Muscle layer of colon (tissue), 2 donors: ENCODE measurements at regions not wholly inside any gene's neighbourhood (a gene's known extent, or its start where the extent isn't known, plus 50 kb on each side); places are given as distances from the start of the nearest gene placed in this dataset.
A peak's percentile ranks its signal among the peaks of the same experiment; 100 is the strongest.

Experiments used
- H3K27ac ChIP-seq: one replicate; pipeline ENCODE4 v1.7.0; 2013; ENCODE audit warnings: low read depth, mild to moderate bottlenecking, low read length, moderate library complexity
- H3K27me3 ChIP-seq, 2 donors: one replicate each; pipeline ENCODE4 v1.7.0; 2013; ENCODE audit warnings: low read length in 2 of 2, mild to moderate bottlenecking in 2 of 2; ENCODE audit not compliant: insufficient read depth in 2 of 2, control insufficient read depth in 1 of 2
- H3K36me3 ChIP-seq: one replicate; pipeline ENCODE4 v1.7.0; 2013; ENCODE audit warnings: mild to moderate bottlenecking, low read length; ENCODE audit not compliant: insufficient read depth
- H3K4me1 ChIP-seq: one replicate; pipeline ENCODE4 v1.7.0; 2013; ENCODE audit warnings: mild to moderate bottlenecking, low read length; ENCODE audit not compliant: insufficient read depth
- H3K4me3 ChIP-seq, 2 donors: one replicate each; pipeline ENCODE4 v1.7.0; 2013; ENCODE audit warnings: low read length in 2 of 2, low read depth in 1 of 2, mild to moderate bottlenecking in 1 of 2, moderate library complexity in 1 of 2
- H3K9ac ChIP-seq: one replicate; pipeline ENCODE4 v1.7.0; 2013; ENCODE audit warnings: low read length
- H3K9me3 ChIP-seq: one replicate; pipeline ENCODE4 v1.7.0; 2013; ENCODE audit warnings: mild to moderate bottlenecking, low read length
- donor health status: abdominal sarcoma.
- donor health status: Adenocarcinoma of cecum.

GRCh38 chr1:54483875-54484437 is 64.1 kb upstream of the ACOT11 start:
- Histone ChIP-seq H3K27me3 (no peaks in the 10 kb centered on the region), H3K9me3 (no peaks in the 10 kb centered on the region), H3K27ac (no peak overlapping the region), H3K9ac (no peak overlapping the region), H3K36me3 (no peaks in the 10 kb centered on the region), H3K4me1 (peaks cover 40% of the 10 kb centered on the region), H3K4me3 (no peak overlapping the region)

- H3K27ac ChIP-seq, result no peak overlapping the region
- H3K4me3 ChIP-seq, result no peak overlapping the region
- H3K27me3 ChIP-seq, result no peaks in the 10 kb centered on the region
- H3K36me3 ChIP-seq, result no peaks in the 10 kb centered on the region
- H3K4me1 ChIP-seq, result peaks cover 26% of the 10 kb centered on the region
- H3K9me3 ChIP-seq, result no peaks in the 10 kb centered on the region
- H3K9ac ChIP-seq, result no peak overlapping the region
Observed at GRCh38 chr1:54481201-54481884, 66.7 kb upstream of the ACOT11 start.

GRCh38 chr1:54480525-54480848 is 67.5 kb upstream of the ACOT11 start:
- no peak overlapping the region for H3K4me3 ChIP-seq
- peaks cover 26% of the 10 kb centered on the region for H3K4me1 ChIP-seq
- H3K27me3 ChIP-seq, result no peaks in the 10 kb centered on the region

GRCh38 chr1:54479841-54480524 is 68.0 kb upstream of the ACOT11 start:
- Histone ChIP-seq H3K9me3 (no peaks in the 10 kb centered on the region), H3K36me3 (no peaks in the 10 kb centered on the region), H3K27me3 (no peaks in the 10 kb centered on the region), H3K27ac (no peak overlapping the region), H3K4me3 (no peak overlapping the region), H3K4me1 (peaks cover 26% of the 10 kb centered on the region), H3K9ac (no peak overlapping the region)

More at GRCh38 chr1:54480525-54480848, 67.5 kb upstream of the ACOT11 start:
- no peak overlapping the region for H3K9ac ChIP-seq
- no peaks in the 10 kb centered on the region for H3K9me3 ChIP-seq
- H3K27ac ChIP-seq, result no peak overlapping the region
- H3K36me3 ChIP-seq, result no peaks in the 10 kb centered on the region

- Histone ChIP-seq H3K27me3 (peaks cover 0 to 2% of the 10 kb centered on the region in 2 donors), H3K9ac (no peak overlapping the region), H3K36me3 (no peaks in the 10 kb centered on the region), H3K27ac (no peak overlapping the region), H3K9me3 (no peaks in the 10 kb centered on the region), H3K4me1 (peaks cover 26% of the 10 kb centered on the region), H3K4me3 (no peak overlapping the region)
Observed at GRCh38 chr1:54479251-54479650, 68.8 kb upstream of the ACOT11 start.

- Histone ChIP-seq H3K27ac (no peak overlapping the region), H3K4me3 (no peak overlapping the region), H3K9ac (no peak overlapping the region), H3K9me3 (no peaks in the 10 kb centered on the region), H3K36me3 (no peaks in the 10 kb centered on the region), H3K4me1 (peaks cover 22% of the 10 kb centered on the region), H3K27me3 (peaks cover 0 to 4% of the 10 kb centered on the region in 2 donors)
Observed at GRCh38 chr1:54477153-54477561, 70.9 kb upstream of the ACOT11 start.

- H3K27ac ChIP-seq, result peak overlapping the region; percentile 46
- no peaks in the 10 kb centered on the region for H3K36me3 ChIP-seq
- H3K9me3 ChIP-seq, result no peaks in the 10 kb centered on the region
- peaks cover 0 to 4% of the 10 kb centered on the region in 2 donors for H3K27me3 ChIP-seq
- H3K9ac ChIP-seq, result no peak overlapping the region
- peaks cover 22% of the 10 kb centered on the region for H3K4me1 ChIP-seq
- H3K4me3 ChIP-seq, result no peak overlapping the region
Observed at GRCh38 chr1:54476530-54477109, 70.4 kb upstream of the SSBP3 start.

GRCh38 chr1:54475946-54476516 is 69.8 kb upstream of the SSBP3 start:
- Histone ChIP-seq H3K4me3 (no peak overlapping the region), H3K9ac (no peak overlapping the region), H3K27ac (peak overlapping the region; percentile 92), H3K36me3 (no peaks in the 10 kb centered on the region), H3K4me1 (peaks cover 22% of the 10 kb centered on the region), H3K9me3 (no peaks in the 10 kb centered on the region), H3K27me3 (peaks cover 0 to 4% of the 10 kb centered on the region in 2 donors)

- no peaks in the 10 kb centered on the region for H3K9me3 ChIP-seq
- no peaks in the 10 kb centered on the region for H3K36me3 ChIP-seq
- H3K9ac ChIP-seq, result no peak overlapping the region
- H3K4me1 ChIP-seq, result peaks cover 22% of the 10 kb centered on the region
- H3K4me3 ChIP-seq, result peak overlapping the region; percentile 41 to 54
- peak overlapping the region; percentile 92 for H3K27ac ChIP-seq
- H3K27me3 ChIP-seq, result peaks cover 0 to 4% of the 10 kb centered on the region in 2 donors
Observed at GRCh38 chr1:54475357-54475881, 69.2 kb upstream of the SSBP3 start.

- no peaks in the 10 kb centered on the region for H3K36me3 ChIP-seq
- H3K4me3 ChIP-seq, result peak overlapping the region; percentile 41 to 54
- peak overlapping the region; percentile 58 for H3K27ac ChIP-seq
- peaks cover 0 to 4% of the 10 kb centered on the region in 2 donors for H3K27me3 ChIP-seq
- H3K9me3 ChIP-seq, result no peaks in the 10 kb centered on the region
- no peak overlapping the region for H3K9ac ChIP-seq
- H3K4me1 ChIP-seq, result peaks cover 22% of the 10 kb centered on the region
Observed at GRCh38 chr1:54474310-54475251, 68.4 kb upstream of the SSBP3 start.
